GM18508 (cell line): ENCODE measurements at regions not wholly inside any gene's neighbourhood (a gene's known extent, or its start where the extent isn't known, plus 50 kb on each side); places are given as distances from the start of the nearest gene placed in this dataset.

Experiments used
- ATAC-seq: cut with Tn5 transposase; IDR thresholded peaks from one replicate; pipeline ENCODE4 v1.9.1; 2021; ENCODE audit warnings: moderate number of reproducible peaks; ENCODE audit not compliant: insufficient read depth, unreplicated experiment

DNA sequence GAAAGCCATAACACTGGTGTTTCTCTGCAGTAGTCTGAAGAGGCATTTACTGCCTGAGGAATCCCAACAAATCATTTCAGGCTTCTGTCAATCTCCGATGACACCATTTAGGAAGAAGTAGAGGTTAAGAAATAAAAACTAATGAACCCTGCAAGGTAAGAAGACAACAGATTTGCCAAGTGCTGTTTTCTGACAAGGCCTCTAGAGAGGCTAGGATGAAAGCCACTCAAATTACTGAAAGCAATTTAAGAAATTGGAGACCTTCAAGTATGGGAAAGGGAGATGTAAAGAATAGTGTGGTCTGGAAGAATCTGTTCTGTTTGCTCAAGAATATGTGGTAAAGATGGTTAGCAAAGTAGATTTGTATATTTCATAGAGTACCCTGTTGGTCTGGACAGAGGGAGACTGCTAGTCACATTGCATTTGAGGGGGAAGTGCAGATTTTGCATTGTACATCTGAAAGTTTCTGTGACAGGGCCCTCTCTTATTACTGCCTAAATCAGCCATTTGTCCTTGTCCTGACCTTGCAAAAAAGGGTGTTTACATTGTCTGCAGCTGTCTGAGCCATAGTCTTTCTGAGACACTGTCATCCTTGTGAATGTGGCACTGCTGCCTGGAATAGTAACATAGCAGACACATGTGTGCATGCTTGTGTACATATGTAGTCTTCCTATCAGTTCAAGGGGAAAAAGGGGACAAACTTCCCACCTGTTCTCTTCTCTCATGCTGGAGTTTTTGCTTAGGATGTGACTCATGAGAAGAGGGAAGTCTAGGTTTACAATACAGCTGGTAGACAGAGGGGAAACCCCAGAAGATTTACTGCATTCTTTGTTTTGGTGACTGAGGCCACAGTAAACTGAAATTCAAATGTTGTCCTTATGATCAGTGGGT is 640.2 kb upstream of the KIRREL3 start:
- no peak for ATAC-seq

GRCh38 chr11:127639916-127640315 is 639.3 kb upstream of the KIRREL3 start:
- ATAC-seq: no peak

GRCh38 chr11:127632976-127633680 is 632.6 kb upstream of the KIRREL3 start:
- ATAC-seq: no peak

DNA sequence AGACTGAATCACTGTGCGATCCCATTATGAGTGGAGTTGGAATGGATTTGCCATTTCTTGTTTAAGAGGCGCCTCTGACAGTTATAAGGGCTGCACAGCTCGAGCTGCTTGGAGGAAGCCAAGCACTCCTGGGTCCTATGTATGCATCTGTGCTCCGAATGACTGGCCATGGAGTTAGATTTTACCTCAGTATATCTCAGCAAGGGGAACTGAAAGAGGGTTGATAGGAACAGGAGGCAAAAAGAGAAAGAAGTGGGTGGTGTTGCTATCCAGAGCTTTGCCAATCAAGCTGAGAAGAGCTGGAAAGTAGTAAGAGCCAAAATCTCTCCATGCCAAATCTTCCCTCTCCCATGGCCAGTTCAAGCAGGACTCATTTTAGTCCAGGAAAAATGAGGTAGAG is 632.0 kb upstream of the KIRREL3 start:
- no peak for ATAC-seq

GRCh38 chr11:127631974-127632373 is 631.4 kb upstream of the KIRREL3 start:
- no peak for ATAC-seq

GRCh38 chr11:127629200-127629599 is 628.6 kb upstream of the KIRREL3 start:
- ATAC-seq: no peak

GRCh38 chr11:127628458-127628785 is 627.9 kb upstream of the KIRREL3 start:
- ATAC-seq: no peak

DNA sequence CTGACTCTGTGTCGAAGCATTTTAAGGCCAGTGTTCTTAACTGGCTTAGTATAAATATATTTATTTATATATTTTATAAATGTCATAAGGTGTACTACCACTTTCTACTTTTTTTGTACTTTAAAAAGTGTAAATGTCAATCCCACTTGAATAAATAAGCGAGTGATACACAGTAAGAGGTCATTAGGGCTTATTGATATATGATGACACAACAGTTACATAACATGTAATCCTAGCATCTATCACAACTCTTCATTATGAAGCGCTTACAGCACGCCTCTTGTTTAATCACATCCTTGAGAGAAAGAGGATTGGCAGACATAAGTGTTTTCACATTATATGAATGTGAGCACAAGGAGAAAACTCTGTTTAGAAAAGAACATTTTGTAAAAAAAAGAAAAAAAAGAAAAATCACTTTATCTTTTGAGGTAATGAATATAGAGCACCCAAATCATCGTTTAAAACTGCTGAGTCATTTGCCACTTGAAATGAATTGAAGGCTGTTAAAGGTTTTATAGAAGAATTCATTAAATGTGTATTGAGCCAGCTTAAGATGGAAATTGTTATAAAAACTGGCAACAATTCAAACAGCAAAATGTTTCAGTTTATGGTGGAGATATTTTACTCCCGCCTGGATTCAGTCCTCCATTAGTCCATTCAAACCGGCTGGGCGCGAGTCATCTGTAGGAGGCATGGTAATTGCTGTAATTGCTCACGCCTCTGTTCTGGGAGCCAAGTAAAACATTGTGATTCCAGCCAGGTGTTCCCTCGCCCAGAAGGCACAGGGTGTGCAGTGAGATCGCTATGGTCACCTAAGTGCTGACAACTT is 627.3 kb upstream of the KIRREL3 start:
- no peak for ATAC-seq

- ATAC-seq: no peak
These were observed 626.6 kb upstream of the KIRREL3 start for GRCh38 chr11:127627204-127627603.

GRCh38 chr11:127625402-127625801 is 624.8 kb upstream of the KIRREL3 start:
- no peak for ATAC-seq

DNA sequence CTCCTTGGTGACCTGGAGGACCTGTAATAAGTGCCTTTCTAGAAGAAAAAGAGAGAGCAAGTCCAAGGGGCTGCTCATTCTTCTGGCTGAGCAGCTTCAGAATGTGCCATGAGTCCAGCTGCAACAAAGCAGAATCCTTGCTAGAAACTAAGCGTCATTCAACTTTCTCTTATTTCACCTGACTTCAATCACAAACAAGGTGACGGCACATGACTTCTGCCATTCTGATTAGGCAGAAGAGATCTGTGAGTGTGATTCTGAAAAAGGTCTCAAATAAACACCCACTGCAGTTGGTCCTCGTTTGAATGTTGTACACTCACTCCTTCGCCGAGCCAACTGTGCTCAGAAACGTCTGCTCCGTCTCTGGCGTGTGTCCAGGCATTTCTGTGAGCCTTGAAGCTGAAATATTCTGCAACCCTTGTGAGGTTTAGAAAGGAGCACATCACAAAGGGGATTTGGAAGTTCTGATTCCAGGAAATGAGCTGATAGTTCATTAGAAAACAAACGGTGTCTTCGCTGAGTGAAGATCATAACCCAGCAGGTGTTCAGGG is 623.8 kb upstream of the KIRREL3 start:
- no peak for ATAC-seq

GRCh38 chr11:127622686-127623085 is 622.1 kb upstream of the KIRREL3 start:
- ATAC-seq: no peak

DNA sequence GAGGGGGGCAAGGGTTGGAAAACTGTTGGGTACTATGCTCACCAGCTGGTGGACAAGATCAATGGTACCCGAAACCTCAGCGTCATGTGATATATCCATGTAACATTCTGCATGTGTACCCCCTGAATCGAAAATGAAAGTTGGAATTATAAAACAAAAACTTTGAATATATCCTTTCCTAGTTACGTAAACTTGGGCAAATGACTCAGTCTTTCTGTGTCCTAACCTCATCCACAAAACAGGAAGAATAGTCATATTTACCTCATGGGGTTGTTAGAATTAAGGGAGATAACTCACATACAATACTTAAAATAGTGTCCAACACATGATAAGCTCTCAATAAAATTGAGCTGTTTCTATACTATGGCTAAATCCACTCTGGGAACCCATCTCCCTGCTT is 620.1 kb upstream of the KIRREL3 start:
- ATAC-seq: no peak

- ATAC-seq: no peak
These were observed 619.4 kb upstream of the KIRREL3 start for GRCh38 chr11:127619946-127620345.

DNA sequence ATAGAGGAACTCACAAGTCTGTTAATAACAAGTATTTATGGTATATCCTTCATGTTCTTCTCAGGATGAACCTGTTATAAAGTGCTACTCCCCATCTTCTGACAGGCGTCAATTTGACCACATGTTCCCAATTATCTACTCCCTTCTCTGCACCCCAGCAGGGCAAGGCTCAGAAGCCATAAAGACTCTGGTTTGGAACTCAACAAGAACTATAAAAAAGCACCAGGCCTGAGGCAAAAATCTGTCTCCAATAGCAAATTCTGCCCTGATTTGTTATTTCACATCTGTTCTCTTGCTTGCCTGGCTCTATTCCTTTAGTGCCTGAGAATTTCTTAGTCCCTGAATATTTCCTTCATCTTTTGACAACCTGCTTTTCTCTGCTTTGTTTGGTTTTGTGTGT is 618.2 kb upstream of the KIRREL3 start:
- ATAC-seq: no peak

DNA sequence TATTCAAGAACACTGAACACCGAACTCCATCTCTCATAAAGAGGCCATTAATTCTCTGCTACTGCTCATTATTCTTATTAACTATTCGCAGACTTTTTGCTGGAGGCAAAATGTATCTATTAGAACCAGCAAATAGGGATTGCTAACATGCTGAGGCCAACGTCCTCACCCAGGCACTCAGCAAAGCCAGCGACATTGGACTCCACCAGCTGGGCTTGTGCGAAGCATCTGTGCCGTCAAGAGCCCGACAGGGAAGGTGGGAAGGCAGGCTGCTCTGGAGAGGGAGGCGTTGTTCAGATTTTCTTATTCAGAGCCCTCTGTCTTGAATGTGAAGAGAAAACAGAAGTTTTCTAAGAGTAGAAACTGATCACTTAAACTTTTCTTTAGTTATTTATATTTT is 615.6 kb upstream of the KIRREL3 start:
- no peak for ATAC-seq

- ATAC-seq: no peak
These were observed 612.0 kb upstream of the KIRREL3 start for GRCh38 chr11:127612607-127613006.

DNA sequence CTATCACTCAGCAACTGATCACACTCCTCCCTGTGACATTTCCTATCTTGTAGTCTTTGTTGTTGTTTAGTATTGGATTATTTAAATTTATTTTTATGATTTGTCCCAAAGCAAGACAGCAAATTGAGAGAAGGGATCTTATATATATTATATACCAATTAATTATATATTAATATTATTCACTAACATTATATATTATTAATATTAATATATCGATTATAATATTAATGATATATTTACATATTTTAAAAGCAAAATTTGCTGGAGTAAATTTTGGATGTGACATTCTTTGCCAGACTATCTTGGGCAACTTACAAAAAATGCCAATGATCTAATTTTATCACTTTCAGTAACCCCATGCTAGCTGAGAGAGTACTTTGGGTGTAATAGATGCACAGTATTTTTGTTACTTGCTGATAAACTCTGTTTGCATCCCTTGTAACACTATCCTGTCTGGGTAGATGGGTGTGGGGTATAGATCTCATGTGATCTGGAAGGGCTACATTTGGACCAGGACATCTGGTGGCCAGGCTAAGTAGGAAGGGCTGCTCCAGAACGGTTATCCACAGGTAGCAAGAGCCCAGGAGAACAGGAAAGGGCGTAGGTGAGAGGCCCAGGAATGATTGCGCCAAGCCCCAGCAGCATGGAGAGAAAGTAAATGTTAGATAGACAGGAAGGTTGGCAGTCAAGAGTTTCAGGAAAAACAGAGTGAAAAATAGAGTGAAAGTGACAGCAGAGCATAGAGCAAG is 608.6 kb upstream of the KIRREL3 start:
- ATAC-seq: no peak

- ATAC-seq: no peak
These were observed 607.0 kb upstream of the KIRREL3 start for GRCh38 chr11:127607487-127608085.

DNA sequence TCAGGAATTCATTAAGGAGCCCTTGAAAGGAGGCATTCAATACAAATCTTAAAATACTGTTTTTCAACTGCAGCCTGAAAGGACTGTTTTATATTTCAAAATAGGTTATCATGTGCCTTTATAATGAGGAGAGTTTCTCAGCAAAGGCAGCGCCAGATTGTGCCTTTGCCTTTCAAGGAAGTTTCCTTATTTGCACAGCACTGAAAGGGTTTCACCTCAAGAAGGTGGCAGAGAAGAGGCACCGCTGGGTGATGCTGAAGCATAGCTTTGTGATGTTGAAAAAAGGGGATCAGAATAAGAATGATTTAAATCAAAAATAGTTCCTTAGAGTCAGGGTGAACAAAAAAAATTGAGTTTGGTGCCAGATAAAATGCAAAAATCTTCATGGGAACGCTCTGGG is 601.0 kb upstream of the KIRREL3 start:
- ATAC-seq: no peak
